SK-N-SH treated with all-trans-retinoic acid at 6 μM for 48 hours (cell line): ENCODE measurements at regions not wholly inside any gene's neighbourhood (a gene's known extent, or its start where the extent isn't known, plus 50 kb on each side); places are given as distances from the start of the nearest gene placed in this dataset.

ENCODE experiments used
- ATAC-seq: fragments of 200-7000 bp; cut with Tn5 transposase; 3 replicates; pipeline ENCODE4 v1.9.1; 2020; ENCODE audit warnings: mild to moderate bottlenecking, moderate library complexity
- BACH2 ChIP-seq: fragments of 250-450 bp; sonication (Bioruptor Pico); IDR thresholded peaks from 2 replicates; pipeline ENCODE4 v1.9.0; 2021; ENCODE audit warnings: mild to moderate bottlenecking, borderline replicate concordance
- CREB5 ChIP-seq: fragments of 250-450 bp; sonication (Bioruptor Pico); IDR thresholded peaks from 2 replicates; pipeline ENCODE4 v1.5.1; 2020; ENCODE audit warnings: low read depth, mild to moderate bottlenecking, moderate library complexity
- CSDC2 ChIP-seq: fragments of 250-450 bp; sonication (Bioruptor Pico); IDR thresholded peaks from 2 replicates; pipeline ENCODE4 v1.5.0; 2020; ENCODE audit warnings: mild to moderate bottlenecking, moderate library complexity
- CSRNP3 ChIP-seq: fragments of 250-450 bp; sonication (Bioruptor Pico); IDR thresholded peaks from 2 replicates; pipeline ENCODE4 v1.5.1; 2021; ENCODE audit warnings: mild to moderate bottlenecking, moderate library complexity
- ESRRG ChIP-seq: fragments of 250-450 bp; sonication (Bioruptor Pico); IDR thresholded peaks from 2 replicates; pipeline ENCODE4 v1.6.1; 2021; ENCODE audit warnings: mild to moderate bottlenecking
- GLIS3 ChIP-seq: fragments of 250-450 bp; sonication (Bioruptor Pico); IDR thresholded peaks from 2 replicates; pipeline ENCODE4 v1.5.0; 2020; ENCODE audit warnings: mild to moderate bottlenecking, moderate library complexity
- ISL1 ChIP-seq: fragments of 250-450 bp; sonication (Bioruptor Pico); IDR thresholded peaks from 2 replicates; pipeline ENCODE4 v2.1.2; 2022; ENCODE audit warnings: mild to moderate bottlenecking, moderate library complexity
- OSR1 ChIP-seq: fragments of 250-450 bp; sonication (Bioruptor Pico); IDR thresholded peaks from 2 replicates; pipeline ENCODE4 v1.8.0; 2022; ENCODE audit warnings: moderate library complexity, mild to moderate bottlenecking, inconsistent platforms
- PATZ1 ChIP-seq: fragments of 250-450 bp; sonication (Bioruptor Pico); IDR thresholded peaks from 2 replicates; pipeline ENCODE4 v1.8.0; 2020; ENCODE audit warnings: mild to moderate bottlenecking, moderate library complexity, borderline replicate concordance
- PPARA ChIP-seq: fragments of 250-450 bp; sonication (Bioruptor Pico); IDR thresholded peaks from 2 replicates; pipeline ENCODE4 v1.5.0; 2020; ENCODE audit warnings: mild to moderate bottlenecking, borderline replicate concordance
- RARB ChIP-seq: fragments of 250-450 bp; sonication (Bioruptor Pico); IDR thresholded peaks from 2 replicates; pipeline ENCODE4 v1.8.0; 2021; ENCODE audit warnings: mild to moderate bottlenecking, moderate library complexity
- TCF4 ChIP-seq: fragments of 250-450 bp; sonication (Bioruptor Pico); IDR thresholded peaks from 2 replicates; pipeline ENCODE4 v1.8.0; 2021; ENCODE audit warnings: mild to moderate bottlenecking, moderate library complexity, borderline replicate concordance
- TOX ChIP-seq: fragments of 250-450 bp; sonication (Bioruptor Pico); IDR thresholded peaks from 2 replicates; pipeline ENCODE4 v1.8.0; 2021; ENCODE audit warnings: mild to moderate bottlenecking, moderate library complexity, borderline replicate concordance
- ZC3H10 ChIP-seq: fragments of 250-450 bp; sonication (Bioruptor Pico); IDR thresholded peaks from 2 replicates; pipeline ENCODE4 v1.5.1; 2021; ENCODE audit warnings: mild to moderate bottlenecking, moderate library complexity
- ZFP3 ChIP-seq: fragments of 250-450 bp; sonication (Bioruptor Pico); IDR thresholded peaks from 2 replicates; pipeline ENCODE4 v1.5.0; 2020; ENCODE audit warnings: mild to moderate bottlenecking, moderate library complexity
- ZFP30 ChIP-seq: fragments of 450-650 bp; formaldehyde crosslinking; IDR thresholded peaks from 2 replicates; pipeline ENCODE4 v1.5.0; 2022; ENCODE audit warnings: mild to moderate bottlenecking, moderate library complexity
- ZNF565 ChIP-seq: fragments of 450-650 bp; formaldehyde crosslinking; conservative IDR thresholded peaks from 2 replicates; pipeline ENCODE4 v1.5.0; 2020; ENCODE audit warnings: low read depth, mild to moderate bottlenecking, moderate library complexity
- ZNF70 ChIP-seq: fragments of 450-650 bp; formaldehyde crosslinking; IDR thresholded peaks from 2 replicates; pipeline ENCODE4 v1.5.0; 2020; ENCODE audit warnings: mild to moderate bottlenecking, moderate library complexity
- ZNF8 ChIP-seq: fragments of 450-650 bp; formaldehyde crosslinking; IDR thresholded peaks from 2 replicates; pipeline ENCODE4 v1.5.0; 2020; ENCODE audit warnings: mild to moderate bottlenecking, moderate library complexity
- TF ChIP-seq, protein P1 (sequence below): fragments of 250-450 bp; sonication (Bioruptor Pico); IDR thresholded peaks from 2 replicates; pipeline ENCODE4 v1.8.0; 2021; ENCODE audit warnings: low read depth, mild to moderate bottlenecking, moderate library complexity, borderline replicate concordance
- TF ChIP-seq, protein P2 (sequence below): fragments of 250-450 bp; sonication (Bioruptor Pico); IDR thresholded peaks from 2 replicates; pipeline ENCODE4 v1.5.0; 2020; ENCODE audit warnings: mild to moderate bottlenecking, moderate library complexity

DNA sequence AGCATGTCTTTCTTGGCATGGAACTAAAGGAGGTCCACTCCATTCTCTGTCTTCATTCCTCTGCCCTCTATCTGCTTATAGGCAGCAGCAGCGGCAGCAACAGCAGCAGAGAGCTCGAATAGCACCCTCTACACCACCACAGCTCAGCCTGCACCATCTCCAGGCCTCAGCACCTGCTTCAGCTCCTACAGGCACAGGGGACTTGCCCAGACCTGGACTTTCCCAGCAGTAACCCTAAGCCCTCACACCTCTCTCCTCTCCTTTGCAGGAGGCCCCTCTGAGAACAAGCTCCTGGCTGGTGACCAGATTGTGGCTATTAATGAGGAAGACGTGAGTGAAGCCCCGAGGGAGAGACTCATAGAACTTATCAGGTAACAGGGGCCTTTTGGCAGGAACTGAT, 80.7 kb downstream of the FRMPD3 start:
- ATAC-seq, result no peak
- TF ChIP-seq CREB5 (CRISPR knock-in tag) (no peak), TOX (CRISPR knock-in tag) (no peak), ZFP30 (CRISPR knock-in tag) (no peak), PATZ1 (CRISPR knock-in tag) (no peak), ISL1 (no peak), ZFP3 (CRISPR knock-in tag) (no peak), ZNF70 (CRISPR knock-in tag) (no peak), GLIS3 (CRISPR knock-in tag) (no peak), ZC3H10 (CRISPR knock-in tag) (no peak), PPARA (CRISPR knock-in tag) (no peak), CSDC2 (CRISPR knock-in tag) (no peak)
- TF ChIP-seq, protein P1, sequence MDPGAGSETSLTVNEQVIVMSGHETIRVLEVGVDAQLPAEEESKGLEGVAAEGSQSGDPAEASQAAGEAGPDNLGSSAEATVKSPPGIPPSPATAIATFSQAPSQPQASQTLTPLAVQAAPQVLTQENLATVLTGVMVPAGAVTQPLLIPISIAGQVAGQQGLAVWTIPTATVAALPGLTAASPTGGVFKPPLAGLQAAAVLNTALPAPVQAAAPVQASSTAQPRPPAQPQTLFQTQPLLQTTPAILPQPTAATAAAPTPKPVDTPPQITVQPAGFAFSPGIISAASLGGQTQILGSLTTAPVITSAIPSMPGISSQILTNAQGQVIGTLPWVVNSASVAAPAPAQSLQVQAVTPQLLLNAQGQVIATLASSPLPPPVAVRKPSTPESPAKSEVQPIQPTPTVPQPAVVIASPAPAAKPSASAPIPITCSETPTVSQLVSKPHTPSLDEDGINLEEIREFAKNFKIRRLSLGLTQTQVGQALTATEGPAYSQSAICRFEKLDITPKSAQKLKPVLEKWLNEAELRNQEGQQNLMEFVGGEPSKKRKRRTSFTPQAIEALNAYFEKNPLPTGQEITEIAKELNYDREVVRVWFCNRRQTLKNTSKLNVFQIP (CRISPR knock-in tag), result no peak

- ATAC-seq, result peak; percentile 80
- no peak for TF ChIP-seq CSRNP3 (CRISPR knock-in tag)
- TF ChIP-seq, protein P2, sequence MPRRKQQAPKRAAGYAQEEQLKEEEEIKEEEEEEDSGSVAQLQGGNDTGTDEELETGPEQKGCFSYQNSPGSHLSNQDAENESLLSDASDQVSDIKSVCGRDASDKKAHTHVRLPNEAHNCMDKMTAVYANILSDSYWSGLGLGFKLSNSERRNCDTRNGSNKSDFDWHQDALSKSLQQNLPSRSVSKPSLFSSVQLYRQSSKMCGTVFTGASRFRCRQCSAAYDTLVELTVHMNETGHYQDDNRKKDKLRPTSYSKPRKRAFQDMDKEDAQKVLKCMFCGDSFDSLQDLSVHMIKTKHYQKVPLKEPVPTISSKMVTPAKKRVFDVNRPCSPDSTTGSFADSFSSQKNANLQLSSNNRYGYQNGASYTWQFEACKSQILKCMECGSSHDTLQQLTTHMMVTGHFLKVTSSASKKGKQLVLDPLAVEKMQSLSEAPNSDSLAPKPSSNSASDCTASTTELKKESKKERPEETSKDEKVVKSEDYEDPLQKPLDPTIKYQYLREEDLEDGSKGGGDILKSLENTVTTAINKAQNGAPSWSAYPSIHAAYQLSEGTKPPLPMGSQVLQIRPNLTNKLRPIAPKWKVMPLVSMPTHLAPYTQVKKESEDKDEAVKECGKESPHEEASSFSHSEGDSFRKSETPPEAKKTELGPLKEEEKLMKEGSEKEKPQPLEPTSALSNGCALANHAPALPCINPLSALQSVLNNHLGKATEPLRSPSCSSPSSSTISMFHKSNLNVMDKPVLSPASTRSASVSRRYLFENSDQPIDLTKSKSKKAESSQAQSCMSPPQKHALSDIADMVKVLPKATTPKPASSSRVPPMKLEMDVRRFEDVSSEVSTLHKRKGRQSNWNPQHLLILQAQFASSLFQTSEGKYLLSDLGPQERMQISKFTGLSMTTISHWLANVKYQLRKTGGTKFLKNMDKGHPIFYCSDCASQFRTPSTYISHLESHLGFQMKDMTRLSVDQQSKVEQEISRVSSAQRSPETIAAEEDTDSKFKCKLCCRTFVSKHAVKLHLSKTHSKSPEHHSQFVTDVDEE (CRISPR knock-in tag), result no peak
These were observed 88.4 kb downstream of the FRMPD3 start for GRCh38 chrX:107537815-107538214.

- no peak; the same call in 2 of the 3 replicates for ATAC-seq
- TF ChIP-seq ZNF565 (no peak), ZNF8 (CRISPR knock-in tag) (no peak), BACH2 (CRISPR knock-in tag) (no peak), OSR1 (CRISPR knock-in tag) (no peak), RARB (no peak), ESRRG (CRISPR knock-in tag) (no peak), TCF4 (CRISPR knock-in tag) (no peak), PATZ1 (CRISPR knock-in tag) (no peak), ZNF70 (CRISPR knock-in tag) (no peak)
- TF ChIP-seq, protein P2 (CRISPR knock-in tag), result no peak
These were observed 87.1 kb upstream of the PRPS1 start for GRCh38 chrX:107541244-107541643.
